ENCODE measurements at regions not wholly inside any gene's neighbourhood (a gene's known extent, or its start where the extent isn't known, plus 50 kb on each side); places are given as distances from the start of the nearest gene placed in this dataset.

- TF ChIP-seq, protein P1, sequence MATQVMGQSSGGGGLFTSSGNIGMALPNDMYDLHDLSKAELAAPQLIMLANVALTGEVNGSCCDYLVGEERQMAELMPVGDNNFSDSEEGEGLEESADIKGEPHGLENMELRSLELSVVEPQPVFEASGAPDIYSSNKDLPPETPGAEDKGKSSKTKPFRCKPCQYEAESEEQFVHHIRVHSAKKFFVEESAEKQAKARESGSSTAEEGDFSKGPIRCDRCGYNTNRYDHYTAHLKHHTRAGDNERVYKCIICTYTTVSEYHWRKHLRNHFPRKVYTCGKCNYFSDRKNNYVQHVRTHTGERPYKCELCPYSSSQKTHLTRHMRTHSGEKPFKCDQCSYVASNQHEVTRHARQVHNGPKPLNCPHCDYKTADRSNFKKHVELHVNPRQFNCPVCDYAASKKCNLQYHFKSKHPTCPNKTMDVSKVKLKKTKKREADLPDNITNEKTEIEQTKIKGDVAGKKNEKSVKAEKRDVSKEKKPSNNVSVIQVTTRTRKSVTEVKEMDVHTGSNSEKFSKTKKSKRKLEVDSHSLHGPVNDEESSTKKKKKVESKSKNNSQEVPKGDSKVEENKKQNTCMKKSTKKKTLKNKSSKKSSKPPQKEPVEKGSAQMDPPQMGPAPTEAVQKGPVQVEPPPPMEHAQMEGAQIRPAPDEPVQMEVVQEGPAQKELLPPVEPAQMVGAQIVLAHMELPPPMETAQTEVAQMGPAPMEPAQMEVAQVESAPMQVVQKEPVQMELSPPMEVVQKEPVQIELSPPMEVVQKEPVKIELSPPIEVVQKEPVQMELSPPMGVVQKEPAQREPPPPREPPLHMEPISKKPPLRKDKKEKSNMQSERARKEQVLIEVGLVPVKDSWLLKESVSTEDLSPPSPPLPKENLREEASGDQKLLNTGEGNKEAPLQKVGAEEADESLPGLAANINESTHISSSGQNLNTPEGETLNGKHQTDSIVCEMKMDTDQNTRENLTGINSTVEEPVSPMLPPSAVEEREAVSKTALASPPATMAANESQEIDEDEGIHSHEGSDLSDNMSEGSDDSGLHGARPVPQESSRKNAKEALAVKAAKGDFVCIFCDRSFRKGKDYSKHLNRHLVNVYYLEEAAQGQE (IDR thresholded peaks at IDR 0.05; ENCODE audit: insufficient read depth in 1 of 2, low read depth in 2 of 2, low read length in 2 of 2): no peak
- TF ChIP-seq TAF1 (IDR thresholded peaks at IDR 0.05; ENCODE audit: borderline replicate concordance, insufficient read depth, low read length) (no peak), POLR2AphosphoS5 (IDR thresholded peaks at IDR 0.05; ENCODE audit: low read depth, low read length) (no peak), SIN3A (IDR thresholded peaks at IDR 0.05; ENCODE audit: borderline replicate concordance, insufficient read depth, low read length) (no peak), FOXP2 (optimal IDR thresholded peaks at IDR 0.05; ENCODE audit: borderline replicate concordance, extremely low read depth, extremely low read length, insufficient read depth) (peak; percentile 48)
Observed at GRCh38 chr1:112803906-112804762, 89.0 kb upstream of the PPM1J start.
